ENCODE measurements at regions not wholly inside any gene's neighbourhood (a gene's known extent, or its start where the extent isn't known, plus 50 kb on each side); places are given as distances from the start of the nearest gene placed in this dataset.

DNA sequence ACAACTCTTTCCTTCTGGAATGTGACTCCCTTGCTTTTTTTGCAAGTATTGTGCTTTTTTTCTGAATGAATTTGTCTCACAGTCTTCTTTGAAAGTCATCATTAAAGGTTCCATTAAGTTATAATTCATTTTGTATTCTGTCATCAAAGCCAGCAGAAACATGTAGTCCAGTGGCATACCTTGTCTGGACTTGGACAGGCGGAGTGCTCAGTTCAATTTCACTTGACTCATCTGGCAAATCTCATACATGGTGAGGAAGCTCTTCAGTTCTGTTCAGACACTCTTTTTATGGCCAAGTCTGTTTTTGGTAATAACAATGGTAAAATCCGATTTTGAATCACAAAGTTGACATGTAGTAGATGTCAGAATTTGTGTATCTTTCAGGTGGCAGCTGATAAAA lies 260.8 kb upstream of the OPRM1 start:
- no peak for DNase-seq (ENCODE audit: insufficient read length)
- no peak for TF ChIP-seq POLR2A (IDR thresholded peaks at IDR 0.05; ENCODE audit: low read depth, low read length)
- no peak for TF ChIP-seq POLR2AphosphoS5 (IDR thresholded peaks at IDR 0.05; ENCODE audit: low read depth, low read length)
- no peak for TF ChIP-seq TAF1 (IDR thresholded peaks at IDR 0.05; ENCODE audit: borderline replicate concordance, low read depth, low read length)
- no peak for FAIRE-seq

- DNase-seq (ENCODE audit: insufficient read length) (no peak), FAIRE-seq (no peak)
- TF ChIP-seq POLR2AphosphoS5 (IDR thresholded peaks at IDR 0.05; ENCODE audit: low read depth, low read length): no peak
- TF ChIP-seq TAF1 (IDR thresholded peaks at IDR 0.05; ENCODE audit: borderline replicate concordance, low read depth, low read length): no peak
- no peak for TF ChIP-seq POLR2A (IDR thresholded peaks at IDR 0.05; ENCODE audit: low read depth, low read length)
These were observed 267.5 kb upstream of the OPRM1 start for GRCh38 chr6:153771577-153771976.

- DNase-seq (ENCODE audit: insufficient read length) (no peak), FAIRE-seq (no peak)
- no peak for TF ChIP-seq POLR2AphosphoS5 (IDR thresholded peaks at IDR 0.05; ENCODE audit: low read depth, low read length)
- no peak for TF ChIP-seq POLR2A (IDR thresholded peaks at IDR 0.05; ENCODE audit: low read depth, low read length)
- TF ChIP-seq TAF1 (IDR thresholded peaks at IDR 0.05; ENCODE audit: borderline replicate concordance, low read depth, low read length): no peak
These were observed 271.9 kb upstream of the OPRM1 start for GRCh38 chr6:153767127-153767526.

DNA sequence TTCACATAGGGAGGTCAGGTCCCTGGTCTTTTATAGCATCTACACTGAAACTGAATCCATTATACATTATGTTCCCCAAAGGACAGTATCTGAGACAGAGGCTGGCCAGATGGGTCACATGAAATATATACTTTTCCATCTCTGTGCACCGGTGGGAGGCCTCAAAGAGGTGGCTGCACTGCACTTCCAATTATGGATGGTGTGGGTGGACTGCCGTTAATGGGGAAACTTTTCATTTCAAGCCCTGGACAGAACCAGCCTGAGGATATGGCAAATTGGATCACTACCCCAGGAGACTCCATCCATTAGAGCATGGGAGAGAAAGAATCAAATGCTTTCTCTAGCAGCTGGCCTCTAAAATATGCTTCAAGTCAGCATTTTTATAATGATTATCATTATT lies 280.5 kb upstream of the OPRM1 start:
- TF ChIP-seq POLR2A (IDR thresholded peaks at IDR 0.05; ENCODE audit: low read depth, low read length) (no peak), POLR2AphosphoS5 (IDR thresholded peaks at IDR 0.05; ENCODE audit: low read depth, low read length) (no peak), TAF1 (IDR thresholded peaks at IDR 0.05; ENCODE audit: borderline replicate concordance, low read depth, low read length) (no peak)
- FAIRE-seq (no peak), DNase-seq (ENCODE audit: insufficient read length) (no peak)

GRCh38 chr6:153735761-153736160 lies 303.3 kb upstream of the OPRM1 start:
- FAIRE-seq: no peak
- TF ChIP-seq POLR2A (IDR thresholded peaks at IDR 0.05; ENCODE audit: low read depth, low read length) (no peak), TAF1 (IDR thresholded peaks at IDR 0.05; ENCODE audit: borderline replicate concordance, low read depth, low read length) (no peak), POLR2AphosphoS5 (IDR thresholded peaks at IDR 0.05; ENCODE audit: low read depth, low read length) (no peak)
- no peak for DNase-seq (ENCODE audit: insufficient read length)

DNA sequence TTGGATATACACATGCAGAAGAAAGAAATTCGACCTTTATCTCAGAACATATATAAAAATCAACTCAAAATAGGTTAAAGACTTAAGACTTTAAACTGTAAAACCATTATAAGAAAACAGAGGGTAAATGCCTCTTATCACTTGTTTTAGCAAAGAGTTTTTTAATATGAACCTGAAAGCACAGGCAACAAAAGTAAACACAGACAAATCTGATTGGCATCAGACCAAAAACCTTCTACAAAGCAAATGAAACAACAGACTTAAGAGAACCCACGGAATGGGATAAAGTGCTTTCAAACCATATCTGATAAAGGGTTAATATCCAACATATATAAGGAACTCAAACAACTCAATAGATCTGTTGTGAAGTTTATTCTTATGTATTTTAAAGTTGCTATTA lies 309.9 kb upstream of the OPRM1 start:
- FAIRE-seq: no peak
- no peak for TF ChIP-seq POLR2AphosphoS5 (IDR thresholded peaks at IDR 0.05; ENCODE audit: low read depth, low read length)
- no peak for TF ChIP-seq POLR2A (IDR thresholded peaks at IDR 0.05; ENCODE audit: low read depth, low read length)
- TF ChIP-seq TAF1 (IDR thresholded peaks at IDR 0.05; ENCODE audit: borderline replicate concordance, low read depth, low read length): no peak
- DNase-seq (ENCODE audit: insufficient read length): no peak

GRCh38 chr6:153727885-153728284 lies 311.2 kb upstream of the OPRM1 start:
- TF ChIP-seq POLR2AphosphoS5 (IDR thresholded peaks at IDR 0.05; ENCODE audit: low read depth, low read length) (no peak), TAF1 (IDR thresholded peaks at IDR 0.05; ENCODE audit: borderline replicate concordance, low read depth, low read length) (no peak), POLR2A (IDR thresholded peaks at IDR 0.05; ENCODE audit: low read depth, low read length) (no peak)
- no peak for DNase-seq (ENCODE audit: insufficient read length)
- no peak for FAIRE-seq

DNA sequence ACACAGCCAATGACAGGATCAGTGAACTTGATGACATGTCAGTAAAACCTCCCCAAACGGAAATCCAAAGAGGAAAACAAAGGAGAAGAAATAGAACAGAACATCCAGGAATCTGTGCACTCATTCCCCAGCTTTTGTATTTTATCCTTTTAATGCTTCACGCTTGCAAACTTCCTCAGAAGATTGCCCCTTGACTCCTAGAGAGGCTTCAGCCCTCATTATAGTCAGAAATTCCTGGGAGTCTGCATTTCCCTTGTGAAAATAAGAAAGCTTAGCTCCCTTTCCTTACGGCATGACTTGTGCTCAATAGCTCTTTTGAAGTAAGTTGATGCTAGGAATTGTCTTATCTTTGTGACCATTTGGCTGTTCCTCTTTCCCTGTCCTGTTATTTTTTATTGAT lies 313.6 kb upstream of the OPRM1 start:
- no peak for DNase-seq (ENCODE audit: insufficient read length)
- FAIRE-seq: no peak
- TF ChIP-seq TAF1 (IDR thresholded peaks at IDR 0.05; ENCODE audit: borderline replicate concordance, low read depth, low read length) (no peak), POLR2AphosphoS5 (IDR thresholded peaks at IDR 0.05; ENCODE audit: low read depth, low read length) (no peak), POLR2A (IDR thresholded peaks at IDR 0.05; ENCODE audit: low read depth, low read length) (no peak)

DNA sequence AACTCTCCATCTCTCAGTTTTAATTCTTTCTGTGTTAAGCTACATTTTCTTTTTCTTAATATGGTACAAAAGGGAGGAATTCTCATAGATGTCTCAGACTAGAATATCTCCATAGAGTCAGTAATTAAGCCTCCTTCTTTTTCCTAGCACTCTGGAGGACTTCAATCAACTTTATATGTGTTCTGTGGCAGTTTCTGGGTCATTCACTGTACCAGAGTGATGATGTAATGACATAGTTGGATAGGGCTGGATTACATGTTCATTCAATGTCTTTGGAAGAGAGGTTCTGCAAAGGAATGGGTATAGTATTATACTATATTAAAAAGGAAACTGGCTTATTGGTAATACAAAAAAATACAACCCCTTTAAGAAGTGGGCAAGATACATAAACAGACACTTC lies 318.3 kb upstream of the OPRM1 start:
- no peak for DNase-seq (ENCODE audit: insufficient read length)
- TF ChIP-seq TAF1 (IDR thresholded peaks at IDR 0.05; ENCODE audit: borderline replicate concordance, low read depth, low read length): no peak
- TF ChIP-seq POLR2AphosphoS5 (IDR thresholded peaks at IDR 0.05; ENCODE audit: low read depth, low read length): no peak
- no peak for TF ChIP-seq POLR2A (IDR thresholded peaks at IDR 0.05; ENCODE audit: low read depth, low read length)
- no peak for FAIRE-seq

DNA sequence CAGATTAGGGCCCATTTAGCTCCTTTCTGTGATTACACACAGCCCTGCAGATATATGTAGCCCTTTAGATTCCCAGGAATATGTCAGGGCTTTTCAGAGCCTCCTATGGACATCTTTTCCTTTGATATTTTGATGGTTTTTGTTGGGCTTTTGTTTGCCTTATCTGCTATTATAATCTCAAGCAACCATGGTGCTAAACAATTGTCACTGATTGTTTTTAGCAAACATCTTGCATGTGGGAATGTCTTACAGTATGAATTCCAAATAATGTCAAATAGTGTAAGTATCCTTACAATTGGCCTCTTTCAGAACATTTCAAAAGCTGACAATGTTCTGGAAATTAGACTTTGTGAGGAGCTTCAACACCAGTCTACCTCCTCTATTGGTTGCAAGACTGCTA lies 333.6 kb upstream of the OPRM1 start:
- no peak for TF ChIP-seq TAF1 (IDR thresholded peaks at IDR 0.05; ENCODE audit: borderline replicate concordance, low read depth, low read length)
- no peak for TF ChIP-seq POLR2A (IDR thresholded peaks at IDR 0.05; ENCODE audit: low read depth, low read length)
- TF ChIP-seq POLR2AphosphoS5 (IDR thresholded peaks at IDR 0.05; ENCODE audit: low read depth, low read length): no peak
- DNase-seq (ENCODE audit: insufficient read length) (no peak), FAIRE-seq (no peak)

DNA sequence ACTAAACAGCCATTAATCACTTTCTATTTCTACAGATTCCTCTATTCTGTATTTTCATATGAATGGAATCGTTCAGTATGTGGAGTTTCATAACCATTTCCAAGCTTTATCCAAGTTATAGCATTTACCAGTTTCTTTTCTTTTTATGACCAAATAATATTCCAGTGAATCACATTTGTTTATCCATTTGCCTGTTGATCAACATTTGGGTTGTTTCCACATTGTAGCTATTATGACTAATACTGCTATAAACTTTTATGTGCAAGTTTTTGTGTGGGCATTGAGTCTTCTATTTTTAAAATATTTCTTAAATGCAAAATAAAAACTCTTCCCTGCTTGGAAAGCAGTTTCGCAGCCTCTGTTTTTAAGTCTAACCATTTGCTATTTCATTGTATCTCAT lies 336.4 kb upstream of the OPRM1 start:
- FAIRE-seq: no peak
- TF ChIP-seq POLR2AphosphoS5 (IDR thresholded peaks at IDR 0.05; ENCODE audit: low read depth, low read length) (no peak), TAF1 (IDR thresholded peaks at IDR 0.05; ENCODE audit: borderline replicate concordance, low read depth, low read length) (no peak), POLR2A (IDR thresholded peaks at IDR 0.05; ENCODE audit: low read depth, low read length) (no peak)
- no peak for DNase-seq (ENCODE audit: insufficient read length)

GRCh38 chr6:153698637-153699036 lies 340.4 kb upstream of the OPRM1 start:
- no peak for DNase-seq (ENCODE audit: insufficient read length)
- no peak for FAIRE-seq

GRCh38 chr6:153698001-153698400 lies 341.0 kb upstream of the OPRM1 start:
- TF ChIP-seq POLR2A (IDR thresholded peaks at IDR 0.05; ENCODE audit: low read depth, low read length) (no peak), TAF1 (IDR thresholded peaks at IDR 0.05; ENCODE audit: borderline replicate concordance, low read depth, low read length) (no peak), POLR2AphosphoS5 (IDR thresholded peaks at IDR 0.05; ENCODE audit: low read depth, low read length) (no peak)
- FAIRE-seq: no peak

More at GRCh38 chr6:153698637-153699036, 340.4 kb upstream of the OPRM1 start:
- TF ChIP-seq TAF1 (IDR thresholded peaks at IDR 0.05; ENCODE audit: borderline replicate concordance, low read depth, low read length) (no peak), POLR2A (IDR thresholded peaks at IDR 0.05; ENCODE audit: low read depth, low read length) (no peak), POLR2AphosphoS5 (IDR thresholded peaks at IDR 0.05; ENCODE audit: low read depth, low read length) (no peak)

More at GRCh38 chr6:153698001-153698400, 341.0 kb upstream of the OPRM1 start:
- no peak for DNase-seq (ENCODE audit: insufficient read length)

All from GM12892 (cell line).